GM12878 (cell line): ENCODE measurements at regions not wholly inside any gene's neighbourhood (a gene's known extent, or its start where the extent isn't known, plus 50 kb on each side); places are given as distances from the start of the nearest gene placed in this dataset.

ENCODE experiments used
- ATAC-seq: fragments of 200-7000 bp; cut with Tn5 transposase; 3 replicates; pipeline ENCODE4 v1.9.1; 2020; ENCODE audit warnings: mild to moderate bottlenecking, moderate library complexity
- BruUV-seq: library from RNA; stranded (reverse); fragments of 400-500 nt; replicated peaks from 2 replicates; lab custom pipeline; 2021; lab: Mats Ljungman, UMichigan
- CTCF ChIA-PET: fragments of 300-600 bp; sonication (Branson Sonifier 250); formaldehyde crosslinking; extraction: SDS; loops from one replicate; lab custom pipeline; 2021; ENCODE audit warnings: inconsistent platforms; lab: Yijun Ruan, JAX
- POLR2A ChIA-PET: fragments of 350-600 bp; formaldehyde crosslinking; extraction: SDS; loops from one replicate; lab custom pipeline; 2021; ENCODE audit warnings: inconsistent platforms; lab: Charles Lee
- RAD21 ChIA-PET: fragments of 300-600 bp; sonication (Branson Sonifier 250); formaldehyde crosslinking; loops from one replicate; lab custom pipeline; 2023; ENCODE audit warnings: antibody characterized with exemption; ENCODE audit not compliant: unreplicated experiment; lab: Charles Lee
- SMC1A ChIA-PET: fragments of 300-600 bp; sonication (Branson Sonifier 250); formaldehyde crosslinking; loops from one replicate; lab custom pipeline; 2023; ENCODE audit not compliant: unreplicated experiment, uncharacterized antibody; lab: Charles Lee
- DNase-seq: peaks from one replicate; pipeline ENCODE4 v3.0.0-alpha.2; 2011; ENCODE audit warnings: low read depth, low spot score
- FAIRE-seq: peaks from 3 replicates; lab custom pipeline; 2011; peaks lifted over from hg19 to GRCh38; lab: Jason Lieb, UNC
- H2AFZ ChIP-seq: 2 replicates; pipeline ENCODE4 v1.6.0; 2011; ENCODE audit warnings: low read depth, low read length, control low read depth; ENCODE audit not compliant: control insufficient read depth
- H3K27ac ChIP-seq: 2 replicates; pipeline ENCODE4 v1.5.1; 2011; ENCODE audit warnings: control low read depth; ENCODE audit not compliant: control insufficient read depth, insufficient read depth
- H3K27me3 ChIP-seq, 2 experiments: replicated peaks in 1 of 2; 2 replicates each; pipeline versions ENCODE4 v1.6.0 to v1.6.1; 2011; ENCODE audit warnings: low read length in 1 of 2; ENCODE audit not compliant: control insufficient read depth in 2 of 2, insufficient read depth in 2 of 2
- H3K36me3 ChIP-seq, 2 experiments: 2 replicates each; pipeline ENCODE4 v1.5.1; 2011; ENCODE audit warnings: low read length in 1 of 2; ENCODE audit not compliant: control insufficient read depth in 2 of 2, insufficient read depth in 2 of 2
- H3K4me1 ChIP-seq: 2 replicates; pipeline ENCODE4 v1.6.1; 2011; ENCODE audit warnings: mild to moderate bottlenecking, low read length, moderate library complexity, mixed read lengths; ENCODE audit not compliant: control insufficient read depth, insufficient read depth
- H3K4me2 ChIP-seq: 2 replicates; pipeline ENCODE4 v1.6.0; 2011; ENCODE audit warnings: control low read depth; ENCODE audit not compliant: control insufficient read depth, insufficient read depth
- H3K4me3 ChIP-seq: fragments of 200-600 bp; sonication (generic); 2 replicates; pipeline ENCODE4 v1.5.1; 2016
- H3K79me2 ChIP-seq: 2 replicates; pipeline ENCODE4 v1.6.0; 2011; ENCODE audit warnings: low read length; ENCODE audit not compliant: control insufficient read depth, insufficient read depth
- H3K9ac ChIP-seq: 2 replicates; pipeline ENCODE4 v1.8.0; 2011; ENCODE audit warnings: low read length, control low read depth, mixed read lengths; ENCODE audit not compliant: control insufficient read depth, insufficient read depth
- H3K9me3 ChIP-seq: replicated peaks from 3 replicates; pipeline ENCODE4 v1.5.1; 2011; ENCODE audit warnings: mild to moderate bottlenecking, low read length; ENCODE audit not compliant: control insufficient read depth, insufficient read depth
- H4K20me1 ChIP-seq: 2 replicates; pipeline ENCODE4 v1.6.0; 2011; ENCODE audit not compliant: control insufficient read depth, insufficient read depth
- ATF2 ChIP-seq: IDR thresholded peaks from 2 replicates; pipeline ENCODE4 v1.6.1; 2012; ENCODE audit warnings: low read length, inconsistent platforms
- BCLAF1 ChIP-seq: fragments of 450-650 bp; IDR thresholded peaks from 2 replicates; pipeline ENCODE4 v1.6.1; 2017; ENCODE audit warnings: antibody characterized with exemption, mild to moderate bottlenecking, moderate library complexity
- HSF1 ChIP-seq: fragments of 150-350 bp; IDR thresholded peaks from 2 replicates; pipeline ENCODE4 v1.6.1; 2014; ENCODE audit warnings: mild to moderate bottlenecking, low read depth, low read length
- MTA2 ChIP-seq: fragments of 450-650 bp; IDR thresholded peaks from 2 replicates; pipeline ENCODE4 v1.6.1; 2016; ENCODE audit warnings: low read depth, mild to moderate bottlenecking, moderate library complexity
- NR2C1 ChIP-seq: fragments of 450-650 bp; IDR thresholded peaks from 2 replicates; pipeline ENCODE4 v1.6.1; 2017; ENCODE audit warnings: antibody characterized with exemption, mild to moderate bottlenecking, moderate library complexity
- POLR2A ChIP-seq: IDR thresholded peaks from 2 replicates; pipeline ENCODE4 v1.6.1; 2011; ENCODE audit warnings: low read depth, mild to moderate bottlenecking, low read length
- POU2F2 ChIP-seq: IDR thresholded peaks from 3 replicates; pipeline ENCODE4 v1.6.1; 2011; ENCODE audit warnings: low read depth, mild to moderate bottlenecking, low read length, borderline replicate concordance
- SUPT20H ChIP-seq: IDR thresholded peaks from 2 replicates; pipeline ENCODE4 v1.6.1; 2011; ENCODE audit warnings: low read depth, mild to moderate bottlenecking, low read length, moderate library complexity, borderline replicate concordance; ENCODE audit not compliant: control insufficient read depth
- SUZ12 ChIP-seq: fragments of 200-600 bp; sonication (generic); IDR thresholded peaks from one replicate; pipeline ENCODE4 v1.6.1; 2018; ENCODE audit warnings: antibody characterized with exemption, mild to moderate bottlenecking; ENCODE audit not compliant: unreplicated experiment
- ZBTB11 ChIP-seq: fragments of 450-650 bp; formaldehyde crosslinking; IDR thresholded peaks from 2 replicates; pipeline ENCODE4 v1.5.0; 2022; ENCODE audit warnings: mild to moderate bottlenecking, missing genetic modification characterization
- ZBTB33 ChIP-seq: fragments of 450-650 bp; IDR thresholded peaks from 2 replicates; pipeline ENCODE4 v1.6.1; 2017; ENCODE audit warnings: mild to moderate bottlenecking
- WGBS: methylation state at CpG from one replicate; pipeline ENCODE4 v1.1.6; 2016; ENCODE audit warnings: low lambda C conversion rate; ENCODE audit not compliant: insufficient replicate concordance, insufficient coverage; ENCODE audit errors: missing lambda C conversion rate; 5-methylcytosine and 5-hydroxymethylcytosine counted together
- in situ Hi-C: fragments of 300-500 bp; cut with MboI; formaldehyde crosslinking; loops from 9 replicates; pipeline ENCODE4 v1.14.3; 2018; ENCODE audit warnings: mixed read lengths
- intact Hi-C: fragments of 100-400 bp; cut with micrococcal nuclease; formaldehyde crosslinking; loops from one replicate; pipeline ENCODE4 v1.14.2; 2022; ENCODE audit not compliant: unreplicated experiment
- TF ChIP-seq, protein P1 (sequence below): IDR thresholded peaks from 2 replicates; pipeline ENCODE4 v1.6.1; 2012; ENCODE audit warnings: low read depth, low read length, improper control_type of control experiment

DNA sequence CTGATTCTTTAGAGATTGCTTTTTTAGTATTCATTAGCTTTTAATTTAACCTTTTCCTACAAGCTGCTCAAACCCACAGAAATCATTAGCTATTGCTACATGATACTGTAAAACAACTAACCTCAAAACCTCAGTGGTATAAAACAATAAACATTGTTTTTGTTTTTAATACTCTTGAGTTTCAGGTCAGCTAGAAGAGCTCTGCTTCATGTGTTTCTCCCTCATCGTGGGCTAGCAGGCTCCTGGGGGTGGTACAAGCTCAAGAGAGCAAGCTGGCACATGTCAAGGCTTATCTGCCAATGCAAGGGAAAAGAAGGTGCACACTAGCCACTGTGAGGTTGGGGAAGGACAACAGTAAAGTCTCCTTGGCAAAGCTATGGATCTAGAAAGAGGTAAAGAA, 232.9 kb upstream of the PHF14 start:
- BruUV-seq: no TSS peak
- TF ChIP-seq, protein P1, sequence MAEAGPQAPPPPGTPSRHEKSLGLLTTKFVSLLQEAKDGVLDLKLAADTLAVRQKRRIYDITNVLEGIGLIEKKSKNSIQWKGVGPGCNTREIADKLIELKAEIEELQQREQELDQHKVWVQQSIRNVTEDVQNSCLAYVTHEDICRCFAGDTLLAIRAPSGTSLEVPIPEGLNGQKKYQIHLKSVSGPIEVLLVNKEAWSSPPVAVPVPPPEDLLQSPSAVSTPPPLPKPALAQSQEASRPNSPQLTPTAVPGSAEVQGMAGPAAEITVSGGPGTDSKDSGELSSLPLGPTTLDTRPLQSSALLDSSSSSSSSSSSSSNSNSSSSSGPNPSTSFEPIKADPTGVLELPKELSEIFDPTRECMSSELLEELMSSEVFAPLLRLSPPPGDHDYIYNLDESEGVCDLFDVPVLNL: no peak
- TF ChIP-seq ZBTB33: no peak
- no peak for TF ChIP-seq BCLAF1
- no peak for TF ChIP-seq MTA2
- no peak for TF ChIP-seq ZBTB11 (CRISPR knock-in tag)
- no peak for TF ChIP-seq SUPT20H
- TF ChIP-seq SUZ12: no peak
- TF ChIP-seq NR2C1: no peak
- TF ChIP-seq HSF1: no peak
- no peak for TF ChIP-seq POLR2A
- TF ChIP-seq ATF2: no peak
- TF ChIP-seq POU2F2: no peak

More for the DNA sequence above, 232.9 kb upstream of the PHF14 start:
- no peak overlapping the region for H3K9ac ChIP-seq
- H4K20me1 ChIP-seq: no peaks in the 10 kb centered on the region
- SMC1A ChIA-PET: interaction anchor here (0.6 kb wide), 1 partner anchor 1054 kb away, joined by 3 read pairs; no protein-coding TSS in a partner anchor
- H3K79me2 ChIP-seq: no peaks in the 10 kb centered on the region
- no peak overlapping the region for H3K27ac ChIP-seq
- H3K4me2 ChIP-seq: no peak overlapping the region
- no peak for FAIRE-seq
- CTCF ChIA-PET: interaction anchor here (0.7 to 1.0 kb wide), 2 partner anchors 19 to 125 kb away, joined by 3 read pairs; no protein-coding TSS in a partner anchor
- RAD21 ChIA-PET: no interaction called here
- H3K27me3 ChIP-seq: no peaks in the 10 kb centered on the region
- POLR2A ChIA-PET: no interaction called here
- no peak for DNase-seq
- H3K4me1 ChIP-seq: no peaks in the 10 kb centered on the region
- WGBS: 0% methylated on average over 1 of the region's 1 CpG
- H2AFZ ChIP-seq: no peak overlapping the region
- H3K9me3 ChIP-seq: no peaks in the 10 kb centered on the region
- intact Hi-C loops: no loop called here
- ATAC-seq: no peak
- H3K36me3 ChIP-seq: no peaks in the 10 kb centered on the region
- no peak overlapping the region for H3K4me3 ChIP-seq
- in situ Hi-C loops: no loop called here
